ENCODE measurements at regions not wholly inside any gene's neighbourhood (a gene's known extent, or its start where the extent isn't known, plus 50 kb on each side); places are given as distances from the start of the nearest gene placed in this dataset.

GRCh38 chr5:61596265-61596664, 264.2 kb downstream of the ZSWIM6 start:
- Histone ChIP-seq H3K4me1 (peaks cover 6% of the 10 kb centered on the region in 2 donors), H3K27me3 (no peaks in the 10 kb centered on the region), H3K27ac (no peak overlapping the region), H3K36me3 (no peaks in the 10 kb centered on the region), H3K9me3 (no peaks in the 10 kb centered on the region), H3K4me3 (replicated peaks in 1 of 3) (no peak overlapping the region)
- DNase-seq, result no peak
- TF ChIP-seq POLR2A (IDR thresholded peaks at IDR 0.05), result no peak
- TF ChIP-seq CTCF (IDR thresholded peaks at IDR 0.05), result no peak
- WGBS, 2 donors, result 81 to 85% methylated on average over 1 of the region's 1 CpG
- intact Hi-C loops (cut with DNase I), result no loop called here

- no peak overlapping the region for H3K27ac ChIP-seq
- TF ChIP-seq POLR2A (IDR thresholded peaks at IDR 0.05) (no peak), CTCF (IDR thresholded peaks at IDR 0.05) (no peak)
- no peak for DNase-seq
- intact Hi-C loops (cut with DNase I), result no loop called here
- H3K9me3 ChIP-seq, result no peaks in the 10 kb centered on the region
- no peak overlapping the region for H3K4me3 ChIP-seq (replicated peaks in 1 of 3)
- no peaks in the 10 kb centered on the region for H3K27me3 ChIP-seq
- H3K36me3 ChIP-seq, result no peaks in the 10 kb centered on the region
- peaks cover 6% of the 10 kb centered on the region in 2 donors for H3K4me1 ChIP-seq
These were observed 265.6 kb downstream of the ZSWIM6 start for GRCh38 chr5:61597684-61598083.

GRCh38 chr5:61598126-61598525, 266.1 kb downstream of the ZSWIM6 start:
- no peak for DNase-seq
- intact Hi-C loops (cut with DNase I), result no loop called here
- Histone ChIP-seq H3K36me3 (no peaks in the 10 kb centered on the region), H3K4me1 (peaks cover 6 to 8% of the 10 kb centered on the region in 2 donors), H3K4me3 (replicated peaks in 1 of 3) (no peak overlapping the region), H3K27me3 (no peaks in the 10 kb centered on the region), H3K27ac (no peak overlapping the region), H3K9me3 (no peaks in the 10 kb centered on the region)
- TF ChIP-seq POLR2A (IDR thresholded peaks at IDR 0.05) (no peak), CTCF (IDR thresholded peaks at IDR 0.05) (no peak)
- 93 to 94% methylated on average over 3 of the region's 3 CpGs for WGBS, 2 donors

- H3K9me3 ChIP-seq, result no peaks in the 10 kb centered on the region
- intact Hi-C loops (cut with DNase I), result no loop called here
- H3K27ac ChIP-seq, result no peak overlapping the region
- TF ChIP-seq CTCF (IDR thresholded peaks at IDR 0.05) (no peak), POLR2A (IDR thresholded peaks at IDR 0.05) (no peak)
- H3K4me1 ChIP-seq, result peaks cover 14 to 20% of the 10 kb centered on the region in 2 donors
- H3K27me3 ChIP-seq, result no peaks in the 10 kb centered on the region
- no peak overlapping the region for H3K4me3 ChIP-seq (replicated peaks in 1 of 3)
- no peaks in the 10 kb centered on the region for H3K36me3 ChIP-seq
- peak in 1 of 2 donors; percentile 17 for DNase-seq
- 69 to 71% methylated on average over 5 of the region's 5 CpGs for whole genome bisulfite sequencing, 2 donors
These were observed 267.5 kb downstream of the ZSWIM6 start for GRCh38 chr5:61599370-61600122.

- peaks cover 14 to 23% of the 10 kb centered on the region in 2 donors for H3K4me1 ChIP-seq
- H3K27me3 ChIP-seq, result no peaks in the 10 kb centered on the region
- intact Hi-C loops (cut with DNase I), result no loop called here
- TF ChIP-seq CTCF (IDR thresholded peaks at IDR 0.05) (no peak), POLR2A (IDR thresholded peaks at IDR 0.05) (no peak)
- no peaks in the 10 kb centered on the region for H3K9me3 ChIP-seq
- no peak overlapping the region for H3K4me3 ChIP-seq (replicated peaks in 1 of 3)
- no peak for DNase-seq
- H3K27ac ChIP-seq, result no peak overlapping the region
- H3K36me3 ChIP-seq, result no peaks in the 10 kb centered on the region
These were observed 268.0 kb downstream of the ZSWIM6 start for GRCh38 chr5:61600123-61600444.
